IMR-90 (cell line): ENCODE measurements at regions not wholly inside any gene's neighbourhood (a gene's known extent, or its start where the extent isn't known, plus 50 kb on each side); places are given as distances from the start of the nearest gene placed in this dataset.

Experiments used
- ATAC-seq: fragments of 200-7000 bp; cut with Tn5 transposase; 2 replicates; pipeline ENCODE4 v1.9.1; 2020; ENCODE audit warnings: low read depth, mild to moderate bottlenecking, moderate library complexity
- BruUV-seq: library from RNA; stranded (reverse); fragments of 400-500 nt; replicated peaks from 2 replicates; lab custom pipeline; 2021; lab: Mats Ljungman, UMichigan
- CTCF ChIA-PET: fragments of 300-600 bp; formaldehyde crosslinking; extraction: SDS; loops from one replicate; lab custom pipeline; 2021; ENCODE audit warnings: antibody characterized with exemption; lab: Yijun Ruan, JAX
- POLR2A ChIA-PET: fragments of 300-600 bp; sonication (Branson Sonifier 250); formaldehyde crosslinking; loops from one replicate; lab custom pipeline; 2022; ENCODE audit warnings: antibody characterized with exemption; ENCODE audit not compliant: unreplicated experiment; lab: Charles Lee
- DNase-seq: peaks from one replicate; pipeline ENCODE4 v3.0.0; 2013
- H2AFZ ChIP-seq: replicated peaks from 2 replicates; pipeline ENCODE3; 2013; ENCODE audit warnings: low read length, mild to moderate bottlenecking; ENCODE audit not compliant: poor library complexity
- H2AK5ac ChIP-seq: 2 replicates; pipeline ENCODE4 v1.6.1; 2013; ENCODE audit warnings: low read depth, low read length, inconsistent platforms
- H2AK9ac ChIP-seq: replicated peaks from 2 replicates; pipeline ENCODE3; 2013; ENCODE audit warnings: mild to moderate bottlenecking, low read depth, low read length, moderate library complexity; ENCODE audit not compliant: poor library complexity
- H2BK120ac ChIP-seq: 2 replicates; pipeline ENCODE4 v1.6.1; 2013; ENCODE audit warnings: low read depth, low read length, inconsistent platforms
- H2BK15ac ChIP-seq: 3 replicates; pipeline ENCODE4 v1.6.1; 2013; ENCODE audit warnings: low read depth, low read length, inconsistent platforms
- H2BK20ac ChIP-seq: 2 replicates; pipeline ENCODE4 v1.6.1; 2013; ENCODE audit warnings: low read depth, mild to moderate bottlenecking, inconsistent platforms, low read length, moderate library complexity
- H2BK5ac ChIP-seq: 2 replicates; pipeline ENCODE4 v1.6.1; 2013; ENCODE audit warnings: mild to moderate bottlenecking, low read depth, low read length, inconsistent platforms; ENCODE audit not compliant: poor library complexity, severe bottlenecking
- H3K14ac ChIP-seq: replicated peaks from 2 replicates; pipeline ENCODE4 v1.6.1; 2013; ENCODE audit warnings: low read depth, low read length, inconsistent platforms
- H3K18ac ChIP-seq: 2 replicates; pipeline ENCODE4 v1.6.1; 2013; ENCODE audit warnings: low read depth, low read length, control low read depth
- H3K23ac ChIP-seq: 2 replicates; pipeline ENCODE4 v1.6.1; 2013; ENCODE audit warnings: low read depth, low read length, inconsistent platforms
- H3K27ac ChIP-seq: 2 replicates; pipeline ENCODE4 v1.5.1; 2013; ENCODE audit warnings: mild to moderate bottlenecking, control low read depth, low read length; ENCODE audit not compliant: insufficient read depth
- H3K27me3 ChIP-seq: 2 replicates; pipeline ENCODE4 v1.6.1; 2013; ENCODE audit warnings: low read length; ENCODE audit not compliant: control insufficient read depth, insufficient read depth
- H3K36me3 ChIP-seq: 2 replicates; pipeline ENCODE4 v1.6.1; 2013; ENCODE audit warnings: low read length, mixed read lengths; ENCODE audit not compliant: control insufficient read depth, insufficient read depth
- H3K4ac ChIP-seq: 2 replicates; pipeline ENCODE4 v1.6.1; 2013; ENCODE audit warnings: low read depth, low read length, inconsistent platforms
- H3K4me1 ChIP-seq: 2 replicates; pipeline ENCODE4 v1.6.1; 2013; ENCODE audit warnings: low read length, mixed read lengths; ENCODE audit not compliant: control insufficient read depth, insufficient read depth
- H3K4me2 ChIP-seq: 2 replicates; pipeline ENCODE4 v1.6.1; 2013; ENCODE audit warnings: low read depth, mild to moderate bottlenecking, control low read depth, low read length, moderate library complexity
- H3K4me3 ChIP-seq: 2 replicates; pipeline ENCODE4 v1.5.1; 2013; ENCODE audit warnings: low read depth, mild to moderate bottlenecking, control low read depth, low read length, moderate library complexity; ENCODE audit not compliant: insufficient read depth
- H3K56ac ChIP-seq: 2 replicates; pipeline ENCODE4 v1.6.1; 2013; ENCODE audit warnings: low read length, inconsistent platforms; ENCODE audit not compliant: insufficient read depth; ENCODE audit errors: extremely low read depth
- H3K79me1 ChIP-seq, 2 experiments: 2 replicates each; pipeline ENCODE4 v1.6.1; 2013; ENCODE audit warnings: low read length in 2 of 2, inconsistent platforms in 1 of 2, low read depth in 1 of 2
- H3K9ac ChIP-seq: 2 replicates; pipeline ENCODE4 v1.6.1; 2013; ENCODE audit warnings: low read depth, low read length, control low read depth
- H3K9me1 ChIP-seq: 2 replicates; pipeline ENCODE4 v1.6.1; 2013; ENCODE audit warnings: low read length, inconsistent platforms; ENCODE audit not compliant: insufficient read depth
- H3K9me3 ChIP-seq: 2 replicates; pipeline ENCODE4 v1.6.1; 2013; ENCODE audit warnings: low read length; ENCODE audit not compliant: control insufficient read depth, insufficient read depth
- H4K20me1 ChIP-seq: 2 replicates; pipeline ENCODE4 v1.6.1; 2013; ENCODE audit warnings: low read length, inconsistent platforms; ENCODE audit not compliant: insufficient read depth
- H4K5ac ChIP-seq: 2 replicates; pipeline ENCODE4 v1.6.1; 2013; ENCODE audit warnings: mild to moderate bottlenecking, low read depth, low read length, control low read depth
- H4K8ac ChIP-seq, 2 experiments: 2 replicates each; pipeline ENCODE4 v1.6.1; 2013; ENCODE audit warnings: low read depth in 2 of 2, low read length in 2 of 2, control low read depth in 1 of 2, inconsistent platforms in 1 of 2
- H4K91ac ChIP-seq: 2 replicates; pipeline ENCODE4 v1.6.1; 2013; ENCODE audit warnings: low read depth, low read length, inconsistent platforms; ENCODE audit not compliant: insufficient read depth
- BHLHE40 ChIP-seq: fragments of 150-350 bp; IDR thresholded peaks from 2 replicates; pipeline ENCODE4 v1.6.1; 2016; ENCODE audit warnings: mild to moderate bottlenecking, low read depth, low read length
- CEBPB ChIP-seq: IDR thresholded peaks from 2 replicates; pipeline ENCODE4 v1.6.1; 2012; ENCODE audit warnings: low read depth, low read length, improper control_type of control experiment
- CTCF ChIP-seq: conservative IDR thresholded peaks from 2 replicates; pipeline ENCODE4 v1.5.1; 2012; ENCODE audit warnings: mild to moderate bottlenecking, low read depth, low read length, improper control_type of control experiment
- ELK1 ChIP-seq: fragments of 150-350 bp; IDR thresholded peaks from 2 replicates; pipeline ENCODE4 v1.6.1; 2016; ENCODE audit warnings: low read depth, mild to moderate bottlenecking, low read length, moderate library complexity, borderline replicate concordance
- MAFK ChIP-seq: IDR thresholded peaks from 2 replicates; pipeline ENCODE4 v1.6.1; 2012; ENCODE audit warnings: low read depth, low read length, improper control_type of control experiment
- MAZ ChIP-seq: IDR thresholded peaks from 2 replicates; pipeline ENCODE4 v1.6.1; 2012; ENCODE audit warnings: low read depth, mild to moderate bottlenecking, low read length, improper control_type of control experiment, moderate library complexity, borderline replicate concordance
- NFE2L2 ChIP-seq: fragments of 150-350 bp; IDR thresholded peaks from 2 replicates; pipeline ENCODE4 v1.6.1; 2016; ENCODE audit warnings: low read depth, mild to moderate bottlenecking, low read length
- POLR2A ChIP-seq: IDR thresholded peaks from 2 replicates; pipeline ENCODE4 v1.6.1; 2012; ENCODE audit warnings: mild to moderate bottlenecking, low read depth, low read length
- RCOR1 ChIP-seq: IDR thresholded peaks from 2 replicates; pipeline ENCODE4 v1.6.1; 2012; ENCODE audit warnings: mild to moderate bottlenecking, low read length, improper control_type of control experiment; ENCODE audit not compliant: insufficient replicate concordance
- SMC3 ChIP-seq: fragments of 150-350 bp; IDR thresholded peaks from 2 replicates; pipeline ENCODE4 v1.6.1; 2016; ENCODE audit warnings: low read depth, mild to moderate bottlenecking, antibody characterized with exemption, low read length, moderate library complexity
- USF2 ChIP-seq: fragments of 150-350 bp; IDR thresholded peaks from 2 replicates; pipeline ENCODE4 v1.6.1; 2017; ENCODE audit warnings: mild to moderate bottlenecking, antibody characterized with exemption, low read length, low read depth
- WGBS, 2 experiments: methylation state at CpG; one replicate each; pipeline versions ENCODE4 v1.1.5 to v1.1.7; 2013; ENCODE audit warnings: missing lambda C conversion rate in 2 of 2; ENCODE audit not compliant: insufficient read length in 1 of 2; ENCODE audit errors: extremely low coverage in 2 of 2; 5-methylcytosine and 5-hydroxymethylcytosine counted together
- dilution Hi-C: fragments of 300-500 bp; cut with HindIII; formaldehyde crosslinking; loops from one replicate; pipeline ENCODE4 v1.14.3; 2018; ENCODE audit warnings: low sequenced_read_pairs; ENCODE audit not compliant: unreplicated experiment
- in situ Hi-C: fragments of 300-500 bp; cut with MboI; formaldehyde crosslinking; loops from 3 replicates; pipeline ENCODE4 v1.14.3; 2019; ENCODE audit warnings: low sequenced_read_pairs, inconsistent platforms, mixed read lengths
- intact Hi-C: fragments of 100-400 bp; cut with micrococcal nuclease; formaldehyde crosslinking; loops from 2 replicates; pipeline ENCODE4 v1.10.0; 2022

- H3K4me2 ChIP-seq, result no peak overlapping the region
- dilution Hi-C loops (no loop called here), intact Hi-C loops (no loop called here), in situ Hi-C loops (no loop called here)
- H3K27me3 ChIP-seq, result no peaks in the 10 kb centered on the region
- H3K56ac ChIP-seq, result no peak overlapping the region
- H4K20me1 ChIP-seq, result no peaks in the 10 kb centered on the region
- H3K79me1 ChIP-seq, result no peaks in the 10 kb centered on the region
- no peak for ATAC-seq
- no peak overlapping the region for H2AFZ ChIP-seq
- no peaks in the 10 kb centered on the region for H3K4me1 ChIP-seq
- H3K4me3 ChIP-seq, result no peak overlapping the region
- no peaks in the 10 kb centered on the region for H3K36me3 ChIP-seq
- no peak overlapping the region for H2BK20ac ChIP-seq
- H2BK5ac ChIP-seq, result no peak overlapping the region
- H2BK120ac ChIP-seq, result no peak overlapping the region
- no peak overlapping the region for H3K23ac ChIP-seq
- TF ChIP-seq MAZ, result no peak
- TF ChIP-seq POLR2A, result no peak
- no peak for TF ChIP-seq SMC3
- no peak for TF ChIP-seq CTCF
- TF ChIP-seq CEBPB, result no peak
- TF ChIP-seq NFE2L2, result no peak
- no peak for TF ChIP-seq MAFK
- TF ChIP-seq BHLHE40, result no peak
- TF ChIP-seq ELK1, result no peak
- no peak for TF ChIP-seq RCOR1
- no peak for TF ChIP-seq USF2
- H3K9ac ChIP-seq, result no peak overlapping the region
- no peaks in the 10 kb centered on the region for H3K9me3 ChIP-seq
- ChIA-PET POLR2A (no interaction called here), CTCF (interaction anchor here (0.6 kb wide), 1 partner anchor 356 kb away, joined by 3 read pairs; no protein-coding TSS in a partner anchor)
- H4K91ac ChIP-seq, result no peak overlapping the region
- H3K18ac ChIP-seq, result no peak overlapping the region
- H2AK9ac ChIP-seq, result no peak overlapping the region
- WGBS, 2 experiments, result no CpG with 5 or more reads among the region's 6 CpGs
- no peaks in the 10 kb centered on the region for H3K9me1 ChIP-seq
- no peak for DNase-seq
- no TSS peak for BruUV-seq
- H2AK5ac ChIP-seq, result no peak overlapping the region
- no peak overlapping the region for H3K14ac ChIP-seq
- no peak overlapping the region for H2BK15ac ChIP-seq
- H3K27ac ChIP-seq, result no peak overlapping the region
- no peak overlapping the region for H4K8ac ChIP-seq
- no peak overlapping the region for H3K4ac ChIP-seq
- no peak overlapping the region for H4K5ac ChIP-seq
These were observed 426.6 kb upstream of the WWC1 start for GRCh38 chr5:167864801-167865200.
